Loucy (cell line): ENCODE measurements at regions not wholly inside any gene's neighbourhood (a gene's known extent, or its start where the extent isn't known, plus 50 kb on each side); places are given as distances from the start of the nearest gene placed in this dataset.

Source experiments
- H2AFZ ChIP-seq: fragments of 200-600 bp; sonication (generic); 2 replicates; pipeline ENCODE4 v1.6.0; 2016; ENCODE audit warnings: antibody characterized with exemption, mild to moderate bottlenecking, low read length, moderate library complexity
- H3F3A ChIP-seq: fragments of 200-600 bp; 2 replicates; pipeline ENCODE4 v1.6.0; 2016; ENCODE audit warnings: antibody characterized with exemption, low read depth, mild to moderate bottlenecking
- H3K27me3 ChIP-seq: fragments of 200-600 bp; sonication (generic); 2 replicates; pipeline ENCODE4 v1.6.1; 2014; ENCODE audit warnings: low read length, mild to moderate bottlenecking; ENCODE audit not compliant: insufficient read depth, poor library complexity, severe bottlenecking
- H3K36me3 ChIP-seq: fragments of 200-600 bp; sonication (generic); 2 replicates; pipeline ENCODE4 v1.6.1; 2016; ENCODE audit warnings: low read length; ENCODE audit not compliant: insufficient read depth
- H3K4me1 ChIP-seq: fragments of 200-600 bp; sonication (generic); 2 replicates; pipeline ENCODE4 v1.5.1; 2014; ENCODE audit warnings: low read length, mild to moderate bottlenecking; ENCODE audit not compliant: insufficient read depth, poor library complexity, severe bottlenecking
- H3K4me2 ChIP-seq: fragments of 200-600 bp; sonication (generic); 2 replicates; pipeline ENCODE4 v1.6.0; 2014; ENCODE audit warnings: antibody characterized with exemption, low read length, low read depth, mild to moderate bottlenecking; ENCODE audit not compliant: poor library complexity, severe bottlenecking
- H3K4me3 ChIP-seq: fragments of 200-600 bp; sonication (generic); 2 replicates; pipeline ENCODE4 v1.5.1; 2014; ENCODE audit warnings: low read length, mild to moderate bottlenecking, mixed read lengths; ENCODE audit not compliant: poor library complexity, severe bottlenecking
- H3K79me2 ChIP-seq: fragments of 200-600 bp; sonication (generic); 2 replicates; pipeline ENCODE4 v1.6.1; 2014; ENCODE audit warnings: low read length; ENCODE audit not compliant: insufficient read depth
- H3K9ac ChIP-seq: fragments of 200-600 bp; sonication (generic); 2 replicates; pipeline ENCODE4 v1.6.0; 2014; ENCODE audit warnings: mild to moderate bottlenecking, low read depth, low read length, moderate library complexity; ENCODE audit not compliant: poor library complexity, severe bottlenecking
- H3K9me2 ChIP-seq: fragments of 200-600 bp; sonication (generic); replicated peaks from 2 replicates; pipeline ENCODE4 v1.6.1; 2016; ENCODE audit warnings: low read depth, low read length, mixed read lengths
- H3K9me3 ChIP-seq: fragments of 200-600 bp; sonication (generic); 2 replicates; pipeline ENCODE4 v1.6.1; 2014; ENCODE audit warnings: mild to moderate bottlenecking, antibody characterized with exemption, low read length, low read depth; ENCODE audit not compliant: insufficient read depth
- H4K20me1 ChIP-seq: fragments of 200-600 bp; sonication (generic); 2 replicates; pipeline ENCODE4 v1.6.0; 2014; ENCODE audit warnings: antibody characterized with exemption, low read length, mild to moderate bottlenecking; ENCODE audit not compliant: insufficient read depth, poor library complexity, severe bottlenecking
- EZH2phosphoT487 ChIP-seq: fragments of 200-600 bp; IDR thresholded peaks from 2 replicates; pipeline ENCODE4 v1.6.1; 2018; ENCODE audit warnings: antibody characterized with exemption, mild to moderate bottlenecking, moderate library complexity, borderline replicate concordance
- TF ChIP-seq, protein P1 (sequence below): fragments of 200-600 bp; sonication (generic); conservative IDR thresholded peaks from 2 replicates; pipeline ENCODE4 v1.5.1; 2014; ENCODE audit warnings: mild to moderate bottlenecking, antibody characterized with exemption, low read length

DNA sequence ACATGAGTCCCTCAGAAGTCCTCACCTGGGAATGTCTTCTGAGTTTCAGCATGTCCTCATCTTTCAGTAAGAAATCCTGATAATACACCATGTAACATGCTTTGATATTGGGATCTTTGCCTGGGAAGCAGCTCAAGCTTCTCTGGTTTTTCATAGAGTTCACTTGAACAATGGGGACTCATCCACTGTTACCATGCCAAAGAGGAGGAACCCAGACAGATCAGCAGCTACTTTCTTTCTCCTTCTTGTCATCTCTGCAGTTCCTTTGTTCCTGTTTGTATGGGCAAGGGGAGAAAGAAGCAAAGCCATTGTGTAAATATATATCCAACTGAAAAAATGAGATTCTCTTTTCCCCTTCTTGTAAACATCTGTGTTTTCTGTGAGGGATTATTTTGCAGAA lies 450.6 kb upstream of the HS3ST5 start:
- Histone ChIP-seq H3K79me2 (no peaks in the 10 kb centered on the region), H2AFZ (no peak overlapping the region), H4K20me1 (no peaks in the 10 kb centered on the region), H3K36me3 (no peaks in the 10 kb centered on the region), H3K4me1 (no peaks in the 10 kb centered on the region), H3K9ac (no peak overlapping the region), H3K4me2 (no peak overlapping the region), H3K9me3 (no peaks in the 10 kb centered on the region), H3K27me3 (no peaks in the 10 kb centered on the region), H3K4me3 (no peak overlapping the region), H3F3A (no peaks in the 10 kb centered on the region), H3K9me2 (no peaks in the 10 kb centered on the region)
- TF ChIP-seq EZH2phosphoT487 = no peak
- TF ChIP-seq, protein P1, sequence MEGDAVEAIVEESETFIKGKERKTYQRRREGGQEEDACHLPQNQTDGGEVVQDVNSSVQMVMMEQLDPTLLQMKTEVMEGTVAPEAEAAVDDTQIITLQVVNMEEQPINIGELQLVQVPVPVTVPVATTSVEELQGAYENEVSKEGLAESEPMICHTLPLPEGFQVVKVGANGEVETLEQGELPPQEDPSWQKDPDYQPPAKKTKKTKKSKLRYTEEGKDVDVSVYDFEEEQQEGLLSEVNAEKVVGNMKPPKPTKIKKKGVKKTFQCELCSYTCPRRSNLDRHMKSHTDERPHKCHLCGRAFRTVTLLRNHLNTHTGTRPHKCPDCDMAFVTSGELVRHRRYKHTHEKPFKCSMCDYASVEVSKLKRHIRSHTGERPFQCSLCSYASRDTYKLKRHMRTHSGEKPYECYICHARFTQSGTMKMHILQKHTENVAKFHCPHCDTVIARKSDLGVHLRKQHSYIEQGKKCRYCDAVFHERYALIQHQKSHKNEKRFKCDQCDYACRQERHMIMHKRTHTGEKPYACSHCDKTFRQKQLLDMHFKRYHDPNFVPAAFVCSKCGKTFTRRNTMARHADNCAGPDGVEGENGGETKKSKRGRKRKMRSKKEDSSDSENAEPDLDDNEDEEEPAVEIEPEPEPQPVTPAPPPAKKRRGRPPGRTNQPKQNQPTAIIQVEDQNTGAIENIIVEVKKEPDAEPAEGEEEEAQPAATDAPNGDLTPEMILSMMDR = no peak

GRCh38 chr6:114785235-114786127 lies 442.7 kb upstream of the HS3ST5 start:
- no peak overlapping the region for H2AFZ ChIP-seq
- no peaks in the 10 kb centered on the region for H4K20me1 ChIP-seq
- TF ChIP-seq, protein P1 = no peak
- TF ChIP-seq EZH2phosphoT487 = no peak
- no peak overlapping the region for H3K9ac ChIP-seq
- H3K4me3 ChIP-seq = no peak overlapping the region
- no peaks in the 10 kb centered on the region for H3K4me1 ChIP-seq
- no peak overlapping the region for H3K4me2 ChIP-seq
- H3K36me3 ChIP-seq = no peaks in the 10 kb centered on the region
- H3K9me2 ChIP-seq = no peaks in the 10 kb centered on the region
- H3K79me2 ChIP-seq = no peaks in the 10 kb centered on the region
- no peaks in the 10 kb centered on the region for H3F3A ChIP-seq
- no peaks in the 10 kb centered on the region for H3K9me3 ChIP-seq
- H3K27me3 ChIP-seq = no peaks in the 10 kb centered on the region

GRCh38 chr6:114783783-114784182 lies 441.0 kb upstream of the HS3ST5 start:
- Histone ChIP-seq H3K9me3 (no peaks in the 10 kb centered on the region), H3K4me1 (no peaks in the 10 kb centered on the region), H3K79me2 (no peaks in the 10 kb centered on the region), H3K36me3 (no peaks in the 10 kb centered on the region), H3K27me3 (no peaks in the 10 kb centered on the region), H2AFZ (no peak overlapping the region), H3F3A (no peaks in the 10 kb centered on the region), H3K4me3 (no peak overlapping the region), H3K9ac (no peak overlapping the region), H3K4me2 (no peak overlapping the region), H4K20me1 (no peaks in the 10 kb centered on the region), H3K9me2 (no peaks in the 10 kb centered on the region)
- TF ChIP-seq, protein P1 = no peak
- TF ChIP-seq EZH2phosphoT487 = no peak
